Glutamatergic neuron (in vitro differentiated cells): ENCODE measurements at regions not wholly inside any gene's neighbourhood (a gene's known extent, or its start where the extent isn't known, plus 50 kb on each side); places are given as distances from the start of the nearest gene placed in this dataset.
"Not testable (repeated sequence)": the region's sequence is repeated elsewhere in the genome, so short reads cannot be mapped to it uniquely, and the experiment has no call there.

ENCODE experiments used
- DNase-seq: peaks from one replicate; pipeline ENCODE4 v3.0.0; 2022
- H3K27ac Mint-ChIP-seq: one replicate; pipeline ENCODE4 v1.8.0; 2020; ENCODE audit warnings: mild to moderate bottlenecking, mixed read lengths, inconsistent platforms; ENCODE audit not compliant: unreplicated experiment
- H3K27me3 Mint-ChIP-seq: one replicate; pipeline ENCODE4 v1.8.0; 2020; ENCODE audit warnings: mild to moderate bottlenecking, moderate library complexity, mixed read lengths, inconsistent platforms; ENCODE audit not compliant: unreplicated experiment
- H3K36me3 Mint-ChIP-seq: one replicate; pipeline ENCODE4 v1.8.0; 2020; ENCODE audit warnings: mild to moderate bottlenecking, mixed read lengths, inconsistent platforms; ENCODE audit not compliant: unreplicated experiment
- H3K4me1 Mint-ChIP-seq: one replicate; pipeline ENCODE4 v1.8.0; 2020; ENCODE audit warnings: mild to moderate bottlenecking, low read depth, mixed read lengths, inconsistent platforms; ENCODE audit not compliant: unreplicated experiment
- H3K4me3 Mint-ChIP-seq: one replicate; pipeline ENCODE4 v1.8.0; 2020; ENCODE audit warnings: mild to moderate bottlenecking, mixed read lengths, inconsistent platforms; ENCODE audit not compliant: unreplicated experiment
- H3K9me3 Mint-ChIP-seq: one replicate; pipeline ENCODE4 v1.8.0; 2020; ENCODE audit warnings: mild to moderate bottlenecking, moderate library complexity, mixed read lengths, inconsistent platforms; ENCODE audit not compliant: unreplicated experiment
- CTCF ChIP-seq: fragments of 200-600 bp; sonication (generic); IDR thresholded peaks from one replicate; pipeline ENCODE4 v1.5.0; 2021; ENCODE audit not compliant: partially characterized antibody, unreplicated experiment

DNA sequence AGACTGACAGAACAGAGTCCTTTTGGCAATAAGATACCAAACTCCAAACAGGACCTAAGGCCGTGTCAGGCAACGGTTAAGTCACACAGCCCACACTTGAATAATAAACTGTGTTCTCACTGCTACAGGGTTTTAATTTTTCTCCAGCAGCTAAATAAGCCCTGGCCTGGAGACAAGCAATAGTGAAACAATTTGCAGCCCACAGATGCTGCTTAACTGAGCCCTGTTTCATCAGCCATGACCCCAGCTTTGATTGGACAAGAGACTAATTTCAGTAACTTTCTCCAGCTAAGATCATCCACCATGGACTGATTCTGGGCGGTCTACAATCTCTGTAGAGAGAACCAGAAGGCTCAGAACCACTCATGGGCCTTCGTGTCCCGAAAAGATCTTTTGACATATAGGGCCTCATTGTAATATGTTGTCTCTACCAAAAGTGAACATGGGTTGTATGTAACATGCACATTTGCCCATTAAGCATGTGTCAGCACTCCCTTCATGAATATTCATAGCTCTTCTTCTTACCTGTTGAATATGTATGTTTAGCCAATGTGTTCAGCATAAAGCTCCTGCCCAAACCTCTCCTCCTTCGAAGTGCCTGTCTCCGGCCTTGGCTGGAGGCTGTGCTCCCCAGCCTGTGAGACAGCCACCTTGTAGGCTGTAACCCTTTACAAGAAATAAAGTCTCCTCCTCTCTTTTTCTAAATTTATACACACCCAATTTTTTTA, 223.1 kb upstream of the AKR1E2 start:
- Mint-ChIP-seq H3K36me3 (no peaks in the 10 kb centered on the region), H3K9me3 (no peaks in the 10 kb centered on the region), H3K27me3 (peaks cover 3% of the 10 kb centered on the region), H3K4me1 (no peaks in the 10 kb centered on the region), H3K27ac (no peak overlapping the region), H3K4me3 (no peak overlapping the region)
- TF ChIP-seq CTCF, result no peak
- DNase-seq, result no peak

DNA sequence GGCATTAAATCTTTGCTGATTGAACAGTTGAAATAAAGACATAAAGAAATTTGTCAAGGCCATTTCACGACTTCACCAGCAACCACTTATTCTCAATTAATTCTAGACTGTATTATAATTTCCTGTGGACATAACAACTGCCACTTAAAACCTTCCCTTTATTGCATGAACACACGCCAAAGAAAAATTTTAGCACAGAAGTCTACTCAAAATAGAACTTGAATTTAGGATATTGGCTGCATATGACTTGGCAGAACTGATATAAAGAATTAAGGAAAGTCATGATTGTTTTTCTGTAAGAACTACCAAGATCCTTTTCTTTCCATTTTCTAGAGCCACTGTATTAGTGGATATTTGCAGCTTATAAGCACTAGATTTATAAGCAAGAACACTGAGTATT, 226.5 kb upstream of the AKR1E2 start:
- Mint-ChIP-seq H3K27me3 (no peaks in the 10 kb centered on the region), H3K4me1 (no peaks in the 10 kb centered on the region), H3K4me3 (no peak overlapping the region), H3K27ac (no peak overlapping the region), H3K9me3 (peaks cover 2% of the 10 kb centered on the region), H3K36me3 (no peaks in the 10 kb centered on the region)
- DNase-seq, result no peak
- no peak for TF ChIP-seq CTCF

GRCh38 chr10:4597898-4598297, 228.1 kb upstream of the AKR1E2 start:
- H3K9me3 Mint-ChIP-seq, result not testable (repeated sequence)

DNA sequence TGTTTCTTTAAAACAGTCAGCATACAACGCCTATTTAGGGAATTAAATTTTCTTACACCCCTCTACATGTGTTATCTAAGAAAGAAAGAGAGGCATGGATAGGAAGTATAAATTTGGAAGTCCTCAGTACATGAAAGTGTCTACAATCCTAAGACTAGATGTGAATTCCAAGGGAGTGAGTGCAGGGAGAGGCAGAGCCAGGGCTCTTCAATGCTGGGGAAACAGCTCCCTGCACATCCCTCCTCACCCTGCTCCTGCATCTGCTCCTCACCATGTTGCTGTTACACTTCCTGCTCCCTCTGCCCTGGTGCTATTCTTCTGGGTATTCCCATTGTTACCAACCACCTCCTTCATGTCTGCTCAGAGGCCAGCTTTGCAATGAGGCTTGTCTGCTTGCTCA, 229.1 kb upstream of the AKR1E2 start:
- H3K27me3 Mint-ChIP-seq, result no peaks in the 10 kb centered on the region
- H3K9me3 Mint-ChIP-seq, result peaks cover 2% of the 10 kb centered on the region
- H3K4me3 Mint-ChIP-seq, result no peak overlapping the region
- H3K36me3 Mint-ChIP-seq, result no peaks in the 10 kb centered on the region
- no peak for DNase-seq
- no peaks in the 10 kb centered on the region for H3K4me1 Mint-ChIP-seq
- no peak for TF ChIP-seq CTCF
- H3K27ac Mint-ChIP-seq, result no peak overlapping the region

More at GRCh38 chr10:4597898-4598297, 228.1 kb upstream of the AKR1E2 start:
- DNase-seq, H3K4me1 Mint-ChIP-seq, H3K4me3 Mint-ChIP-seq, H3K27me3 Mint-ChIP-seq, H3K27ac Mint-ChIP-seq, H3K36me3 Mint-ChIP-seq: not testable (repeated sequence)

DNA sequence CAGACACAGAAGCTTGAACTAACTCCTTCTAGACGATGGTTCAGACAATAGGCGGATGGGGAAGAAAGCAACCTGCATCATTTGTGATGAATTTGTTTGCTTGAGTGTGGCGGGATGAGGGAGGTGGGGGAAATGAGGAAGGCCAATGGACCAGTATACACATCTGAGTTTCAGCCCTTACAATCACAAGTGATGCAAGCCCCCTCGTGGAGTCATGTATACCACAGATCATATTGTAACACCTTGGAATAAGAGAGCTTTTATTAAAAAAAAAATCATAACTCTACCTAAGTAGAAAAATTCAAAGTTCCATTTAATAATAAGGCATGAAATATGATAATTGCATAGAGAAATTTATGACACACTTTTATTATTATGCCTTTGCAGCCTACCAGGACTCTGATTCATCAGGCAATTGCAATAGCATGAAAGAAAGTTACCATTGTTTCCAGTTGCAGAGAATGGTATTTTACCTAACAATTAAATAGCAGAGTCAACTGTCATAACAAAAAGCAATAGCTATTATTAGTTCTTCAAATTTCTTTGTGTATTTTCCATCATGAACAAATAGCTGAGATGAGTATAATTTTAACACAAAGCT, 230.2 kb upstream of the AKR1E2 start:
- Mint-ChIP-seq H3K9me3 (peaks cover 2% of the 10 kb centered on the region), H3K4me3 (no peak overlapping the region), H3K36me3 (no peaks in the 10 kb centered on the region), H3K27me3 (no peaks in the 10 kb centered on the region), H3K27ac (no peak overlapping the region), H3K4me1 (peaks cover under 1% of the 10 kb centered on the region)
- TF ChIP-seq CTCF, result no peak
- DNase-seq, result no peak
